Neural progenitor cell (in vitro differentiated cells): ENCODE measurements at regions not wholly inside any gene's neighbourhood (a gene's known extent, or its start where the extent isn't known, plus 50 kb on each side); places are given as distances from the start of the nearest gene placed in this dataset.

Source experiments
- DNase-seq: peaks from one replicate; pipeline ENCODE4 v3.0.0-alpha.2; 2016; ENCODE audit warnings: low spot score
- H2AFZ ChIP-seq: fragments of 200-600 bp; sonication (generic); replicated peaks from 2 replicates; pipeline ENCODE4 v1.6.1; 2016; ENCODE audit warnings: antibody characterized with exemption
- H3F3A ChIP-seq: fragments of 200-600 bp; sonication (generic); 2 replicates; pipeline ENCODE4 v1.6.1; 2016; ENCODE audit warnings: antibody characterized with exemption, low read depth
- H3K27ac ChIP-seq: fragments of 200-600 bp; sonication (generic); 2 replicates; pipeline ENCODE4 v1.5.1; 2016; ENCODE audit warnings: mild to moderate bottlenecking
- H3K27me3 ChIP-seq: fragments of 200-600 bp; sonication (generic); 2 replicates; pipeline ENCODE4 v1.6.1; 2016; ENCODE audit warnings: mild to moderate bottlenecking, moderate library complexity
- H3K36me3 ChIP-seq: fragments of 200-600 bp; sonication (generic); 2 replicates; pipeline ENCODE4 v1.5.1; 2016
- H3K4me1 ChIP-seq: fragments of 200-600 bp; sonication (generic); 2 replicates; pipeline ENCODE4 v1.6.1; 2016; ENCODE audit warnings: mixed run types
- H3K4me2 ChIP-seq: fragments of 200-600 bp; sonication (generic); 2 replicates; pipeline ENCODE4 v1.6.1; 2016
- H3K4me3 ChIP-seq: fragments of 200-600 bp; sonication (generic); 2 replicates; pipeline ENCODE4 v1.5.1; 2016
- H3K79me2 ChIP-seq: fragments of 200-600 bp; sonication (generic); 2 replicates; pipeline ENCODE4 v1.6.1; 2016; ENCODE audit warnings: low read depth
- H3K9ac ChIP-seq: fragments of 200-600 bp; sonication (generic); 2 replicates; pipeline ENCODE4 v1.6.1; 2016
- H3K9me3 ChIP-seq: fragments of 200-600 bp; sonication (generic); 2 replicates; pipeline ENCODE4 v1.5.1; 2016; ENCODE audit warnings: low read depth
- H4K20me1 ChIP-seq: fragments of 200-600 bp; sonication (generic); 2 replicates; pipeline ENCODE4 v1.6.1; 2016; ENCODE audit warnings: low read depth
- H3K27ac Mint-ChIP-seq: 3 replicates; pipeline ENCODE4 v1.8.0; 2021; ENCODE audit warnings: mixed read lengths
- H3K27me3 Mint-ChIP-seq: 2 replicates; pipeline ENCODE4 v1.8.0; 2022; ENCODE audit warnings: low read depth, mild to moderate bottlenecking, inconsistent platforms, moderate library complexity, mixed read lengths; ENCODE audit not compliant: insufficient read depth
- H3K36me3 Mint-ChIP-seq: 3 replicates; pipeline ENCODE4 v1.8.0; 2021; ENCODE audit warnings: mixed read lengths
- H3K4me1 Mint-ChIP-seq: 3 replicates; pipeline ENCODE4 v1.8.0; 2021; ENCODE audit warnings: mixed read lengths
- H3K4me3 Mint-ChIP-seq: 3 replicates; pipeline ENCODE4 v1.8.0; 2021; ENCODE audit warnings: mild to moderate bottlenecking, moderate library complexity, mixed read lengths
- H3K9me3 Mint-ChIP-seq: 3 replicates; pipeline ENCODE4 v1.8.0; 2020; ENCODE audit warnings: mixed read lengths
- EZH2 ChIP-seq: fragments of 200-600 bp; sonication (generic); IDR thresholded peaks from 2 replicates; pipeline ENCODE4 v1.6.1; 2017; ENCODE audit warnings: antibody characterized with exemption, mild to moderate bottlenecking, moderate library complexity
- EZH2phosphoT487 ChIP-seq: fragments of 200-600 bp; sonication (generic); IDR thresholded peaks from 2 replicates; pipeline ENCODE4 v1.6.1; 2017; ENCODE audit warnings: antibody characterized with exemption
- TF ChIP-seq, protein P1 (sequence below): fragments of 200-600 bp; sonication (generic); IDR thresholded peaks from 2 replicates; pipeline ENCODE4 v1.5.1; 2017; ENCODE audit warnings: antibody characterized with exemption, mild to moderate bottlenecking

DNA sequence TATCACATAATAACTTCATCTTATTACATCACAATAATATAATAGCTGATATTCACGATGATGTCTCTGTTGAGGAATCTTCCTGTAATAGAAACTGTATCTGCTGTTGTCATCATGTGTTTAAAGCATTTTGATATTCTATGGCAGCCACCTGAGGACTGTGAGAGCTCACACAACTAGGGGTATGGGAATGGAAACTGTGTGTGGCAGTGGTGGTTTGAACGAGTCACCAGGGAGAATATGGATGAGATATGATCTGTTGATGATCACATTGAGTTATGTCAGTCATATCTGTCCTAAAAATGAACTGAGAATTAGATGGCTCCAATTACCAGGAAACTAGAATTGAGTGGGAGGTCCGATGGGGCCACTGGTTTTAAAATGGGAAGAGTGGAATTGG, 169.6 kb downstream of the MID1IP1 start:
- Mint-ChIP-seq H3K4me1 (peaks cover 5% of the 10 kb centered on the region), H3K36me3 (no peaks in the 10 kb centered on the region), H3K9me3 (peaks cover 2% of the 10 kb centered on the region), H3K27ac (no peak overlapping the region), H3K27me3 (peaks cover 6% of the 10 kb centered on the region), H3K4me3 (no peak overlapping the region)
- H3K4me2 ChIP-seq, result no peak overlapping the region
- H3K79me2 ChIP-seq, result no peaks in the 10 kb centered on the region
- H3K27me3 ChIP-seq, result no peaks in the 10 kb centered on the region
- H3K9ac ChIP-seq, result no peak overlapping the region
- TF ChIP-seq, protein P1, sequence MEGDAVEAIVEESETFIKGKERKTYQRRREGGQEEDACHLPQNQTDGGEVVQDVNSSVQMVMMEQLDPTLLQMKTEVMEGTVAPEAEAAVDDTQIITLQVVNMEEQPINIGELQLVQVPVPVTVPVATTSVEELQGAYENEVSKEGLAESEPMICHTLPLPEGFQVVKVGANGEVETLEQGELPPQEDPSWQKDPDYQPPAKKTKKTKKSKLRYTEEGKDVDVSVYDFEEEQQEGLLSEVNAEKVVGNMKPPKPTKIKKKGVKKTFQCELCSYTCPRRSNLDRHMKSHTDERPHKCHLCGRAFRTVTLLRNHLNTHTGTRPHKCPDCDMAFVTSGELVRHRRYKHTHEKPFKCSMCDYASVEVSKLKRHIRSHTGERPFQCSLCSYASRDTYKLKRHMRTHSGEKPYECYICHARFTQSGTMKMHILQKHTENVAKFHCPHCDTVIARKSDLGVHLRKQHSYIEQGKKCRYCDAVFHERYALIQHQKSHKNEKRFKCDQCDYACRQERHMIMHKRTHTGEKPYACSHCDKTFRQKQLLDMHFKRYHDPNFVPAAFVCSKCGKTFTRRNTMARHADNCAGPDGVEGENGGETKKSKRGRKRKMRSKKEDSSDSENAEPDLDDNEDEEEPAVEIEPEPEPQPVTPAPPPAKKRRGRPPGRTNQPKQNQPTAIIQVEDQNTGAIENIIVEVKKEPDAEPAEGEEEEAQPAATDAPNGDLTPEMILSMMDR, result no peak
- TF ChIP-seq EZH2phosphoT487, result no peak
- no peak for TF ChIP-seq EZH2
- no peaks in the 10 kb centered on the region for H3K36me3 ChIP-seq
- no peaks in the 10 kb centered on the region for H4K20me1 ChIP-seq
- H3F3A ChIP-seq, result no peaks in the 10 kb centered on the region
- no peak for DNase-seq
- H3K9me3 ChIP-seq, result no peaks in the 10 kb centered on the region
- H3K27ac ChIP-seq, result no peak overlapping the region
- no peak overlapping the region for H2AFZ ChIP-seq
- peaks cover 9% of the 10 kb centered on the region for H3K4me1 ChIP-seq
- no peak overlapping the region for H3K4me3 ChIP-seq

GRCh38 chrX:38973322-38973721, 172.1 kb downstream of the MID1IP1 start:
- H3K4me1 Mint-ChIP-seq, result no peaks in the 10 kb centered on the region
- Histone ChIP-seq H3K27me3 (no peaks in the 10 kb centered on the region), H3K4me3 (no peak overlapping the region), H3K36me3 (no peaks in the 10 kb centered on the region), H3K27ac (no peak overlapping the region), H3K79me2 (no peaks in the 10 kb centered on the region), H3K9ac (no peak overlapping the region), H3K4me2 (no peak overlapping the region), H4K20me1 (no peaks in the 10 kb centered on the region), H2AFZ (no peak overlapping the region), H3K4me1 (no peaks in the 10 kb centered on the region), H3K9me3 (no peaks in the 10 kb centered on the region), H3F3A (no peaks in the 10 kb centered on the region)
- no peak for DNase-seq
- peaks cover 3% of the 10 kb centered on the region for H3K27me3 Mint-ChIP-seq
- TF ChIP-seq, protein P1, result no peak
- TF ChIP-seq EZH2phosphoT487, result no peak
- no peak for TF ChIP-seq EZH2
- no peak overlapping the region for H3K27ac Mint-ChIP-seq
- H3K4me3 Mint-ChIP-seq, result no peak overlapping the region
- H3K36me3 Mint-ChIP-seq, result no peaks in the 10 kb centered on the region
- peaks cover 2% of the 10 kb centered on the region for H3K9me3 Mint-ChIP-seq

DNA sequence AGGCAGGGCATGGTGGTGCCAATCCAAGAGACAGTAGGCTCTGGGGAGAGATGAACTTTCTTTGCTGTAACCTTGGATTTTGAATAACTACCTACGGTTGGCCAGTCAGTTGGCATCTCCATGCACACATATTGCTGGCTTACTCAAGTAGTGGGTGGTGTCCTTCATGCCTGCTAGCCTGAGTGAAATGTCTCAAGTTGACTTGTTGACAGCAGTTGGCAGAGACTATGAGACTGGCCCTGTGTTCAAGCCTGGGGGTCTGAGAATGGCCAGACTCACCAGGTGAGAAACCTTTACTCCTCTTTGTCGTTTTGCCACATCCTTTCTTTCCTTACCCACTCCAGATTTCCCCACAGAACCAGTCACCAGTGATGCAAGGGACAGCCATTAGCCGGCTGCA, 173.3 kb downstream of the MID1IP1 start:
- Histone ChIP-seq H3K4me1 (no peaks in the 10 kb centered on the region), H4K20me1 (no peaks in the 10 kb centered on the region), H3K27ac (no peak overlapping the region), H2AFZ (no peak overlapping the region), H3K4me2 (no peak overlapping the region), H3K27me3 (no peaks in the 10 kb centered on the region), H3F3A (no peaks in the 10 kb centered on the region), H3K79me2 (no peaks in the 10 kb centered on the region), H3K9me3 (no peaks in the 10 kb centered on the region), H3K9ac (no peak overlapping the region), H3K4me3 (no peak overlapping the region), H3K36me3 (no peaks in the 10 kb centered on the region)
- H3K27me3 Mint-ChIP-seq, result peaks cover 3% of the 10 kb centered on the region
- TF ChIP-seq EZH2 (no peak), EZH2phosphoT487 (no peak)
- TF ChIP-seq, protein P1, result no peak
- DNase-seq, result no peak
- H3K4me1 Mint-ChIP-seq, result no peaks in the 10 kb centered on the region
- H3K9me3 Mint-ChIP-seq, result peaks cover 2% of the 10 kb centered on the region
- H3K4me3 Mint-ChIP-seq, result no peak overlapping the region
- H3K36me3 Mint-ChIP-seq, result no peaks in the 10 kb centered on the region
- no peak overlapping the region for H3K27ac Mint-ChIP-seq
